HepG2 (cell line): ENCODE measurements at regions not wholly inside any gene's neighbourhood (a gene's known extent, or its start where the extent isn't known, plus 50 kb on each side); places are given as distances from the start of the nearest gene placed in this dataset.

ENCODE experiments used
- CBFB ChIP-seq: sonication (generic); formaldehyde crosslinking; IDR thresholded peaks from 2 replicates; pipeline ENCODE4 v1.4.0; 2020; ENCODE audit warnings: missing genetic modification reagents
- CBX2 ChIP-seq, 2 experiments: fragments of 200-600 bp in 1 of 2; sonication (generic); formaldehyde crosslinking in 1 of 2; IDR thresholded peaks; 2 replicates each; pipeline versions ENCODE4 v1.7.0 to v1.8.1; 2018 to 2022; ENCODE audit warnings: low read depth in 2 of 2, low read length in 1 of 2, mild to moderate bottlenecking in 1 of 2, missing genetic modification reagents in 1 of 2
- SETDB1 ChIP-seq: sonication (generic); formaldehyde crosslinking; IDR thresholded peaks from 2 replicates; pipeline ENCODE4 v1.5.1; 2020; ENCODE audit warnings: missing genetic modification reagents, mild to moderate bottlenecking, borderline replicate concordance
- TARDBP ChIP-seq: sonication (generic); formaldehyde crosslinking; IDR thresholded peaks from 2 replicates; pipeline ENCODE4 v1.8.0; 2022; ENCODE audit warnings: mild to moderate bottlenecking, missing genetic modification reagents
- ZC3H13 ChIP-seq: sonication (generic); formaldehyde crosslinking; IDR thresholded peaks from 2 replicates; pipeline ENCODE4 v1.8.1; 2023; ENCODE audit warnings: mild to moderate bottlenecking, missing genetic modification reagents, moderate library complexity
- ZNF503 ChIP-seq: sonication (generic); formaldehyde crosslinking; IDR thresholded peaks from 2 replicates; pipeline ENCODE4 v1.4.0; 2020; ENCODE audit warnings: missing genetic modification reagents
- ZNF839 ChIP-seq: sonication (generic); formaldehyde crosslinking; IDR thresholded peaks from 2 replicates; pipeline ENCODE4 v1.4.0; 2020; ENCODE audit warnings: missing genetic modification reagents, mild to moderate bottlenecking, borderline replicate concordance
- ZSCAN22 ChIP-seq: sonication (generic); formaldehyde crosslinking; IDR thresholded peaks from 2 replicates; pipeline ENCODE4 v1.4.0; 2020; ENCODE audit warnings: mild to moderate bottlenecking, missing genetic modification reagents
- TF ChIP-seq, protein P1 (sequence below): sonication (generic); formaldehyde crosslinking; IDR thresholded peaks from 2 replicates; pipeline ENCODE4 v1.4.0; 2020; ENCODE audit warnings: missing genetic modification reagents, borderline replicate concordance
- TF ChIP-seq, protein P2 (sequence below): sonication (generic); formaldehyde crosslinking; conservative IDR thresholded peaks from 2 replicates; pipeline ENCODE4 v1.8.0; 2022; ENCODE audit warnings: mild to moderate bottlenecking, moderate library complexity, missing genetic modification reagents

DNA sequence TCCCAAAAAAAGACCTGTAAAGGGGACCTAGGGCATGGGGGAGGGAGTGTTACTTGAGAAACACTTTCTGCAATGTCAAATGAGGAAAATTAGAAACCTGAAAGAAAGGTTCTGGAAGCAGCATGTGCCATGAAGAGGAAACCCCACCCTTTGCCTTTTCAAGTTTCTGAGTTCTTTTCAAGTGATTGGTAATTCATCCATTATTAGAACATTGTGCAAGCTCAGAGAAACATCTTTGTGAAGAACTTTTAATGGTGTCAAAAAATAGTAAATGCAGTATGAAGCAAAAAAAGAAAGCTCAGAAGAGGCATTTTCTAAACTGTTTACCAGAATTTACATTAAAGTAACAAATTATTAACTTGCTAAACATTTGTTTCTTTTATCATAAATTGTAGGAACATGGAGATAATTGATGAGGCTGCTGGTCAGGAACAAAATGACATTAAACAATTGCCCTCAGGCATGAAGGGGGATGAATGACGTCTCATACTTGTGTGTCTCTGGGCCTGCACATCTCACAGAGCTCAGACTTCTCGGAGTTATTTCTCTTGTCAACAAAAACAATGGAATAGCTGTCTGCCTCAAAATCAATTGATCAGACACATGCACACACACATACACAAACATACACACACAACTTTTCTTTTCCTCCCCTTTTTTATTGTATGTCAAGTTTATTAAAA, 1946.0 kb upstream of the CDH6 start (continued):
- TF ChIP-seq ZNF503 (CRISPR knock-in tag) (no peak), SETDB1 (no peak), ZC3H13 (no peak), ZSCAN22 (CRISPR knock-in tag) (no peak), ZNF839 (CRISPR knock-in tag) (no peak), CBFB (CRISPR knock-in tag) (no peak), TARDBP (no peak), CBX2 (IDR thresholded peaks at IDR 0.05; ENCODE audit: low read depth, low read length) (no peak), CBX2 (CRISPR knock-in tag; IDR thresholded peaks at IDR 0.05; ENCODE audit: low read depth) (no peak)
- TF ChIP-seq, protein P1, sequence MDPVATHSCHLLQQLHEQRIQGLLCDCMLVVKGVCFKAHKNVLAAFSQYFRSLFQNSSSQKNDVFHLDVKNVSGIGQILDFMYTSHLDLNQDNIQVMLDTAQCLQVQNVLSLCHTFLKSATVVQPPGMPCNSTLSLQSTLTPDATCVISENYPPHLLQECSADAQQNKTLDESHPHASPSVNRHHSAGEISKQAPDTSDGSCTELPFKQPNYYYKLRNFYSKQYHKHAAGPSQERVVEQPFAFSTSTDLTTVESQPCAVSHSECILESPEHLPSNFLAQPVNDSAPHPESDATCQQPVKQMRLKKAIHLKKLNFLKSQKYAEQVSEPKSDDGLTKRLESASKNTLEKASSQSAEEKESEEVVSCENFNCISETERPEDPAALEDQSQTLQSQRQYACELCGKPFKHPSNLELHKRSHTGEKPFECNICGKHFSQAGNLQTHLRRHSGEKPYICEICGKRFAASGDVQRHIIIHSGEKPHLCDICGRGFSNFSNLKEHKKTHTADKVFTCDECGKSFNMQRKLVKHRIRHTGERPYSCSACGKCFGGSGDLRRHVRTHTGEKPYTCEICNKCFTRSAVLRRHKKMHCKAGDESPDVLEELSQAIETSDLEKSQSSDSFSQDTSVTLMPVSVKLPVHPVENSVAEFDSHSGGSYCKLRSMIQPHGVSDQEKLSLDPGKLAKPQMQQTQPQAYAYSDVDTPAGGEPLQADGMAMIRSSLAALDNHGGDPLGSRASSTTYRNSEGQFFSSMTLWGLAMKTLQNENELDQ (CRISPR knock-in tag), result no peak
- TF ChIP-seq, protein P2, sequence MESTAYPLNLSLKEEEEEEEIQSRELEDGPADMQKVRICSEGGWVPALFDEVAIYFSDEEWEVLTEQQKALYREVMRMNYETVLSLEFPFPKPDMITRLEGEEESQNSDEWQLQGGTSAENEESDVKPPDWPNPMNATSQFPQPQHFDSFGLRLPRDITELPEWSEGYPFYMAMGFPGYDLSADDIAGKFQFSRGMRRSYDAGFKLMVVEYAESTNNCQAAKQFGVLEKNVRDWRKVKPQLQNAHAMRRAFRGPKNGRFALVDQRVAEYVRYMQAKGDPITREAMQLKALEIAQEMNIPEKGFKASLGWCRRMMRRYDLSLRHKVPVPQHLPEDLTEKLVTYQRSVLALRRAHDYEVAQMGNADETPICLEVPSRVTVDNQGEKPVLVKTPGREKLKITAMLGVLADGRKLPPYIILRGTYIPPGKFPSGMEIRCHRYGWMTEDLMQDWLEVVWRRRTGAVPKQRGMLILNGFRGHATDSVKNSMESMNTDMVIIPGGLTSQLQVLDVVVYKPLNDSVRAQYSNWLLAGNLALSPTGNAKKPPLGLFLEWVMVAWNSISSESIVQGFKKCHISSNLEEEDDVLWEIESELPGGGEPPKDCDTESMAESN (CRISPR knock-in tag), result no peak
